GM13977 (cell line): ENCODE measurements at regions not wholly inside any gene's neighbourhood (a gene's known extent, or its start where the extent isn't known, plus 50 kb on each side); places are given as distances from the start of the nearest gene placed in this dataset.
"Not testable (repeated sequence)": the region's sequence is repeated elsewhere in the genome, so short reads cannot be mapped to it uniquely, and the experiment has no call there.

ENCODE experiments used
- DNase-seq: peaks from one replicate; pipeline ENCODE4 v3.0.0; 2012; ENCODE audit warnings: low spot score
- in situ Hi-C: fragments of 300-500 bp; cut with MboI; formaldehyde crosslinking; loops from one replicate; pipeline ENCODE4 v1.12.0; 2022; ENCODE audit warnings: low sequenced_read_pairs, low pct_unique_long_range_greater_than_20kb, mixed read lengths, inconsistent platforms; ENCODE audit not compliant: unreplicated experiment
- TF ChIP-seq, protein P1 (sequence below): IDR thresholded peaks from 2 replicates; pipeline ENCODE4 v1.5.1; 2012; ENCODE audit warnings: mild to moderate bottlenecking, control low read depth; ENCODE audit not compliant: insufficient read depth; ENCODE audit errors: extremely low read depth, missing control alignments

DNA sequence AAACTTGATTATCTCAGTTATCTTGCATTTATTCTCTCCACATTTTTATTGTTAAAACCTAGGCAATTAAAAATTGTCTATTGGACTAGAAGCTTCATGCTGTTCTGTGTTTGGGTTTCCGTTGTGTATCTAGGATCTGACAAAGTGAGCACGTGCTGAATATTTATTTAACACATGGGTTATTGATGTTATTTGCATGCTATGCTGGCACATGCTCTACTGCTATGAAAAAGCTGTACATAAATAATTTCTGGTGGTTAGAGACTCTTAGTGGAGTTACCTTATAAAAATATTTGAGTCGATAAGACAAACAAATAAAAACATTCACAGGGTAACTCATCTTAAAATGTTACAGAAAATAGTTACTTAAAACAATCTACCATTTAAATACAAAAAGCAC is 1769.7 kb downstream of the MRPL39 start:
- in situ Hi-C loops = no loop called here
- TF ChIP-seq, protein P1, sequence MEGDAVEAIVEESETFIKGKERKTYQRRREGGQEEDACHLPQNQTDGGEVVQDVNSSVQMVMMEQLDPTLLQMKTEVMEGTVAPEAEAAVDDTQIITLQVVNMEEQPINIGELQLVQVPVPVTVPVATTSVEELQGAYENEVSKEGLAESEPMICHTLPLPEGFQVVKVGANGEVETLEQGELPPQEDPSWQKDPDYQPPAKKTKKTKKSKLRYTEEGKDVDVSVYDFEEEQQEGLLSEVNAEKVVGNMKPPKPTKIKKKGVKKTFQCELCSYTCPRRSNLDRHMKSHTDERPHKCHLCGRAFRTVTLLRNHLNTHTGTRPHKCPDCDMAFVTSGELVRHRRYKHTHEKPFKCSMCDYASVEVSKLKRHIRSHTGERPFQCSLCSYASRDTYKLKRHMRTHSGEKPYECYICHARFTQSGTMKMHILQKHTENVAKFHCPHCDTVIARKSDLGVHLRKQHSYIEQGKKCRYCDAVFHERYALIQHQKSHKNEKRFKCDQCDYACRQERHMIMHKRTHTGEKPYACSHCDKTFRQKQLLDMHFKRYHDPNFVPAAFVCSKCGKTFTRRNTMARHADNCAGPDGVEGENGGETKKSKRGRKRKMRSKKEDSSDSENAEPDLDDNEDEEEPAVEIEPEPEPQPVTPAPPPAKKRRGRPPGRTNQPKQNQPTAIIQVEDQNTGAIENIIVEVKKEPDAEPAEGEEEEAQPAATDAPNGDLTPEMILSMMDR = no peak
- DNase-seq = no peak

DNA sequence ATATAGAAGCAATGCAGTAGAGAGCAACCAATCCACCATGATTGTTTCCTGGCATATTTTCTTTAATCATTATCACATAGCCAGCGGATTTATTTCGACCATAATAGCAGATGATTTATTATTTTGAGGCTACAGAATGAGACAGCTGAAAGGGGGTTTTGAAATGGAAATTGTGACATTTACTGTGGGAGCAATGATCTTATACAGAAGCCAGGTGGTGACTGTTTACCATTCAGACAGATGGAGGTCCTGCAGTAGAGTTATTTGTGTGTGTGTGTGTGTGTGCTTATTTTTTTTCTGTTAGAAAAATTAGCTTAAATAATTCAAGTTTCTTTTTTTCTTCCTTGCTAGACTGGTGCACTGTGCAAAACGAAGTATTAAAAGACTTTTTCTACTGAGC is 1784.5 kb downstream of the MRPL39 start:
- TF ChIP-seq, protein P1 = no peak
- no peak for DNase-seq
- in situ Hi-C loops = no loop called here

DNA sequence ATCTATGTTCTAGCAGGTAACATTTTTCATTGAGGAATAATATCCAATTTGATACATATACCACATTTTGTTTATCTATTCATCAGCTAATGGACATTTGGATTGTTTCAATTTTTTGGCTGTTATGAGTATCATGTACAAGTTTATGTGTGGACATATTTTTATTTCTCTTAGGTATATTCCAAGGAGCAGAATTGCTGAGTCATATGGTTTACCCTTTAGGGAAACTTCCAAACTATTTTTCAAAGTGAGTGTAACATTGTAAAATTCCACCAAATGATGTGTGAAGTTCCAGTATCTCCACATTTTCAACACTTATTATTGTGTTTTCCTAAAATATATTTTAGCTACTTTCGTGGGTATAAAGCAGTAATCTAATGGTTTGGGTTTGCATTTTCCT is 1789.9 kb downstream of the MRPL39 start:
- DNase-seq = no peak
- in situ Hi-C loops = no loop called here
- TF ChIP-seq, protein P1 = no peak

DNA sequence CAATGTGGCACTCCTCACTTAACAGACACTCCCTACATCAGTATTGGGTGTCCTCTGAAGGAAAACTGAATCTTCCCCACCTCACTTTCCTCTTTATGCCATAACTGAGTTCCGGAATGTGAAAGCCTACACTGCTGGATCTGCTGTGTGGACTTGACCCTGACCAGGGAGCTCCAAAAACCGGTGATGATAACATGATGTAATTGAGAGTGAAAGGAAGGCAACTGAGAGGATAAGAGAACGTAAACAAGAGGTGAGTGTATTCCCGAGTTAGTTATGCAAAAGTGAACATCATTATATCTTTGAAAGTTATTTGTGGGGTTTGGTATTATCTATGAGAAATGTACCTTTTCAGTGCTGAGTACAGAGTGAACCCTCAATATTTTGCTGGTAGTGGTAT is 1794.8 kb downstream of the MRPL39 start:
- TF ChIP-seq, protein P1 = no peak

DNA sequence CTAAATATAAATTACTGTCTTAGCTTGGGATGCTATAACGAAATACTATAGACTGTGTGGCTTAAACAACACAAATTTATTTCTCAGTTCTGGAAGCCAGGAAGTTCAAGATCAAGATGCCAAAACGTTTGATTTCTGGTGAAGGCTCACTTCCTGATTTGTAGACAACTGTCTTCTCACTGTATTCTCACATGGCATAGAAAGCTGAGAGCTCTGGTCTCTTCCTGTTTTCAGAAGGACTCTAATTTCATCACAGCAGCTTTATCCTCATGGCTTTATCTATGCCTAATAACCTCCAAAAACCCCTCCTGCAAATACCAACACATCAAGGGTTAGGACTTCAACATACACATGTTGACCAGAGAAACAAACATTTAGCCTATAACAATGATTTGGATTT is 1795.5 kb downstream of the MRPL39 start:
- TF ChIP-seq, protein P1 = no peak
- no peak for DNase-seq
- in situ Hi-C loops = no loop called here

More for the DNA sequence above, 1794.8 kb downstream of the MRPL39 start:
- in situ Hi-C loops = no loop called here
- no peak for DNase-seq

DNA sequence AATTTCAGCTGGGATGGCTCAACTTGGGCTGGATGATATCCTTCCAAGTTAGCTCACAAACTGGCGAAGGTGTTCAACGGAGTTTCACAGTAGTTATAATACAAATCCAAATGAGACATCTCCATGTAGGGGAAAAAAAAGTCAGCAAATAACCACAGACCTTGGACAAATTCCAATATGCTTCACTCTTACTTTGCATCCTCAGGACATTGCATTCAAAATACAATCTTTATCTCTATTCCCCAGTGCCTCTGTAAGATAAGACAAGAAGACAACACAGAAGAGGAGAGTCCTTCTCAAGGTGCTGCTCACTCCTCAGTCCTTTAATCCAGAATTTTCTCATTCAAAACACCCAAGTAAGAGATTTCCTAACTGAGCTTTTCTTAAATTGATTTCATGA is 1797.7 kb downstream of the MRPL39 start:
- DNase-seq = no peak
- in situ Hi-C loops = no loop called here
- TF ChIP-seq, protein P1 = no peak

DNA sequence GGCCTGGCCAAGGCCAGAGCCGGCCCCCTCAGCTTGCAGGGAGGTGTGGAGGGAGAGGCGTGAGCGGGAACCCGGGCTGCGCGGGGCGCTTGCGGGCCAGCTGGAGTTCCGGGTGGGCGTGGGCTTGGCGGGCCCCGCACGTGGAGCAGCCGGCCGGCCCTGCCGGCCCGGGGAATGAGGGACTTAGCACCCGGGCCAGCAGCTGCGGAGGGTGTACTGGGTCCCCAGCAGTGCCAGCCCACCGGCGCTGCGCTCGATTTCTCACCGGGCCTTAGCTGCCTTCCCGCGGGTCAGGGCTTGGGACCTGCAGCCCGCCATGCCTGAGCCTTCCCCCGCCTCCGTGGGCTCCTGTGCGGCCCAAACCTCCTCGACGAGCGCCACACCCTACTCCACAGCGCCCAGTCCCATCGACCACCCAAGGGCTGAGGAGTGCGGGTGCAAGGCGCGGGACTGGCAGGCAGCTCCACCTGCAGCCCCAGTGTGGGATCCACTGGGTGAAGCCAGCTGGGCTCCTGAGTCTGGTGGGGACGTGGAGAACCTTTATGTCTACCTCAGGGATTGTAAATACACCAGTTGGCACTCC is 1800.2 kb downstream of the MRPL39 start:
- in situ Hi-C loops, DNase-seq: not testable (repeated sequence)
